LNCaP clone FGC (cell line): ENCODE measurements at regions not wholly inside any gene's neighbourhood (a gene's known extent, or its start where the extent isn't known, plus 50 kb on each side); places are given as distances from the start of the nearest gene placed in this dataset.

Source experiments
- DNase-seq: peaks from one replicate; pipeline ENCODE4 v3.0.0-alpha.2; 2011; ENCODE audit warnings: low read depth
- H3K4me3 ChIP-seq: 2 replicates; pipeline ENCODE4 v1.5.1; 2011; ENCODE audit warnings: mild to moderate bottlenecking, low read depth, low read length, control low read depth
- CTCF ChIP-seq: IDR thresholded peaks from 2 replicates; pipeline ENCODE4 v1.5.1; 2012; ENCODE audit warnings: mild to moderate bottlenecking; ENCODE audit not compliant: control insufficient read depth, insufficient read depth; ENCODE audit errors: extremely low read depth

- no peak overlapping the region for H3K4me3 ChIP-seq
- no peak for DNase-seq
- TF ChIP-seq CTCF: no peak
Measured at GRCh38 chr13:47831265-47831664, 169.8 kb downstream of the SUCLA2 start.

GRCh38 chr13:47829690-47830089, 171.4 kb downstream of the SUCLA2 start:
- no peak overlapping the region for H3K4me3 ChIP-seq
- no peak for TF ChIP-seq CTCF
- no peak for DNase-seq

DNA sequence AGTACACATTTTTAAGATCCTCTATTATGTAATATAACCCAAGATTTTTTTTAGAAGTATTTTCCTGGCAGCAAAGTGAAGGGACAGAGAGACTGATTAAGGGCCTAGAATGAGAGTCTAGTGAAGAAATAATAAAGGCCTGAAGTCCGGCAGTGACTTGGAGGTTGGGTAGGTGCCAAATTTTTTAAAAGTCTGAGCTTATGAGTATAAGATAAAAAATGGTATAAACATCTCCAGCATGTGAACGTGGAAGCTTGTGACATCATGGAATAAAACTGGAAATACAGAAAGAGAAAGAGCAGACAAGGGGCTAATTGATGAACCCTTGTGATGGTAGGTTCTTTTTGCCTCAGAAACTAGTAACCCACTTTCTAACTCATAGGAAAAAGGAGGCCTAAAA, 174.6 kb downstream of the SUCLA2 start:
- no peak overlapping the region for H3K4me3 ChIP-seq
- no peak for TF ChIP-seq CTCF
- no peak for DNase-seq

- TF ChIP-seq CTCF: no peak
- DNase-seq: no peak
- no peak overlapping the region for H3K4me3 ChIP-seq
Measured at GRCh38 chr13:47822036-47822435, 179.0 kb downstream of the SUCLA2 start.

GRCh38 chr13:47816831-47817230, 184.2 kb downstream of the SUCLA2 start:
- no peak for TF ChIP-seq CTCF
- no peak for DNase-seq
- no peak overlapping the region for H3K4me3 ChIP-seq

DNA sequence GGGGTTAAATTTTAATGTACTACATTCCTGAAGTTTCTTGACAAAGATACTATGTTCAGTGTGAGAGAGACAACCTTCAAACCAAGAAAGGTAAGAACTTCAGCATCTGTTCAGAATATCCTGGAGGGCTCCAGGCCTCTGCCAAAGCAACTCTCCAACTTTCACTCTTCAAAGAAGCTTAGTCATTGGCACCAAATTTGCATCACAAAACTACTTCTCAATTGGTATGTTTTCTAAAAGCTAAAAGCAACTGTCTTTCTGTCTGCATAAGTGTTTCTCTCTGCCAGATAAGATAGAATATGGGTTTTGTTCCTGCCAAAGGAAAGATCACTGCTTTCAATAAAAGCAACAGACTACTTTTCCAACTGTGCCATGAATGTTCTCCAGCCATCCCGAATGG, 187.4 kb downstream of the SUCLA2 start:
- no peak overlapping the region for H3K4me3 ChIP-seq
- TF ChIP-seq CTCF: no peak
- DNase-seq: no peak

- no peak for TF ChIP-seq CTCF
- H3K4me3 ChIP-seq: no peak overlapping the region
- no peak for DNase-seq
Measured at GRCh38 chr13:47809411-47809810, 191.7 kb downstream of the SUCLA2 start.
